Duodenal mucosa (tissue), 2 donors: ENCODE measurements at regions not wholly inside any gene's neighbourhood (a gene's known extent, or its start where the extent isn't known, plus 50 kb on each side); places are given as distances from the start of the nearest gene placed in this dataset.
"Not testable (repeated sequence)": the region's sequence is repeated elsewhere in the genome, so short reads cannot be mapped to it uniquely, and the experiment has no call there.

Experiments
- H3K27ac ChIP-seq: one replicate; pipeline ENCODE4 v1.7.0; 2013; ENCODE audit warnings: low read depth, low read length
- H3K27me3 ChIP-seq, 2 donors: one replicate each; pipeline ENCODE4 v1.7.0; 2013; ENCODE audit warnings: low read length in 2 of 2, control low read depth in 1 of 2; ENCODE audit not compliant: insufficient read depth in 2 of 2, control insufficient read depth in 1 of 2
- H3K36me3 ChIP-seq, 2 donors: one replicate each; pipeline ENCODE4 v1.7.0; 2013; ENCODE audit warnings: low read length in 2 of 2, control low read depth in 1 of 2; ENCODE audit not compliant: insufficient read depth in 2 of 2, control insufficient read depth in 1 of 2
- H3K4me1 ChIP-seq, 2 donors: one replicate each; pipeline ENCODE4 v1.7.0; 2013; ENCODE audit warnings: low read length in 2 of 2, control low read depth in 1 of 2; ENCODE audit not compliant: insufficient read depth in 2 of 2, control insufficient read depth in 1 of 2
- H3K4me3 ChIP-seq, 2 donors: one replicate each; pipeline ENCODE4 v1.7.0; 2013; ENCODE audit warnings: low read length in 2 of 2, low read depth in 1 of 2
- H3K9ac ChIP-seq, 2 donors: one replicate each; pipeline ENCODE4 v1.7.0; 2013; ENCODE audit warnings: low read length in 2 of 2, low read depth in 1 of 2
- H3K9me3 ChIP-seq, 2 donors: one replicate each; pipeline ENCODE4 v1.7.0; 2013; ENCODE audit warnings: low read length in 2 of 2, control low read depth in 1 of 2; ENCODE audit not compliant: control insufficient read depth in 1 of 2

DNA sequence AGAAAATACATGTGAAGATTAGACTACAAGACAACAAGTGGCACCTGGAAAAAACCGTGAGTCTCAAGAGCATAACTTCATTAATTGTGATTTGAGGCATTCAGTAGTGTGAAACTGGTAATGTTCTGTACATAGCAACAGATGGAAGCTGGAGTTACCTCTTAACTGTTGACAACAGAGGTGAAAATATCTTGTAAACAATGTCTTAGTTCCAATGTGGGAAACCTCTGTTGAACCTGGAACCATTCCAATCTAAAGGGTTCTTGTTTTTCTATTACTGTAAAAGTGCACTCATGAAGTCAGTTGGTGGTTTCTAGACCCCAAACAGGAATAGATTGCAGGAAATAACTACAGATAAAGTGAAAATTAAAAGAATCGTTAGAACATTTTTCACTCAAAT lies 728.4 kb downstream of the SLITRK1 start:
- Histone ChIP-seq H3K4me3 (no peak overlapping the region), H3K36me3 (no peaks in the 10 kb centered on the region), H3K27ac (no peak overlapping the region), H3K4me1 (no peaks in the 10 kb centered on the region), H3K27me3 (no peaks in the 10 kb centered on the region), H3K9ac (no peak overlapping the region), H3K9me3 (peaks cover 2 to 5% of the 10 kb centered on the region in 2 donors)

DNA sequence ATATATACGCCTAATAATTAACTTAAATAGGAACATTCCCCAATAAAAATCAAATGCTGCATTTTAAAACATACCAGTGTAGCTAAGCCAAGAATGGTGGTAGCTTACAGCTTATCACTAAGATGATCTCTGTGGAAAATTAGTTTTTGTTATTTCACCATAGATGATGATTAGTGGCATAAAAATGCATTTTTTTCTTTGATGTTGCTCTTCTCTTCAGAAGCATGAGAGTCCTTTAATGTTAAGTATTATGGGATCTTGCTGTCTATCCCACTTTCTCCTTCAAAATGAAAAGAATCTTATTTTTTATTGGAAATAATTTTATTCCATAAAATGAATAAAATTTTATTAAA lies 731.0 kb downstream of the SLITRK1 start:
- no peaks in the 10 kb centered on the region for H3K4me1 ChIP-seq
- no peaks in the 10 kb centered on the region for H3K36me3 ChIP-seq
- H3K27me3 ChIP-seq: no peaks in the 10 kb centered on the region
- H3K9ac ChIP-seq: no peak overlapping the region
- H3K4me3 ChIP-seq: no peak overlapping the region
- H3K27ac ChIP-seq: no peak overlapping the region
- peaks cover 0 to 5% of the 10 kb centered on the region in 2 donors for H3K9me3 ChIP-seq

- Histone ChIP-seq H3K27ac (no peak overlapping the region), H3K36me3 (no peaks in the 10 kb centered on the region), H3K9me3 (peaks cover under 1 to 5% of the 10 kb centered on the region in 2 donors), H3K4me3 (no peak overlapping the region), H3K9ac (no peak overlapping the region), H3K4me1 (no peaks in the 10 kb centered on the region), H3K27me3 (no peaks in the 10 kb centered on the region)
Observed at GRCh38 chr13:83150616-83151307, 731.5 kb downstream of the SLITRK1 start.

DNA sequence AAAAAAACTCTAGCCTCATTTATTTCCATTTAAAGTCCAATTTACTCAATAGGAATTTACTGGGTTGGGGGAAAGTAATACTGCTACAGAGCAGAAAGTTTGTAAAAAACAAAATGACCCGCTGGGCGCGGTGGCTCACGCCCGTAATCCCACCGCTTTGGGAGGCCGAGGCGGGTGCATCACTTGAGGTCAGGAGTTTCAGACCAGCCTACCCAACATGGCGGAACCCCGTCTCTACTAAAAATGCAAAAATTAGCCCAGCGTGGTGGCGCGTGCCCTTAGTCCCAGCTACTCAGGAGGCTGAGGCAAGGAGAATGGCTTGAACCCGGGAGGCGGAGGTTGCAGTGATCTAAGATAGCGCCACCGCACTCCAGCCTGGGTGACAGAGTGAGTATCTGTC lies 745.6 kb downstream of the SLITRK1 start:
- H3K27ac ChIP-seq: no peak overlapping the region
- H3K4me1 ChIP-seq: no peaks in the 10 kb centered on the region
- H3K9me3 ChIP-seq: peaks cover 7 to 10% of the 10 kb centered on the region in 2 donors
- H3K36me3 ChIP-seq: no peaks in the 10 kb centered on the region
- H3K4me3 ChIP-seq: no peak overlapping the region
- H3K9ac ChIP-seq: no peak overlapping the region
- no peaks in the 10 kb centered on the region for H3K27me3 ChIP-seq

DNA sequence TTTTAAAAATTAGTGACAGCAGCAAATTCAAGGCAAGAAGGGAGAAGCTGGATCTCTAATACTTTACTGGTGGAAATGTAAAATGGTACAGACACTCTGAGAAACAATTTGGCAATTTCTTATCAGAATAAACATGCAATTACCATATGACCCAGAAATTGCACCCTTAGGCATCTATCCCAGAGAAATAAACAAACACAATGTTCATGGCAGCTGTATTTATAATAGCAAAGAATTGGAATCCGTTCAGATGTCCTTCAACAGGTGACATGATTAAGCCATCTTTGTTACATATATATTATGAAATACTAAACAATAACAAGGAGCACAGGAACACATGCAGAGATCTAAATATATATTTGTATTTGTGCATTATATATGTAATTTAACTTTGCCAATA lies 756.5 kb downstream of the SLITRK1 start:
- no peaks in the 10 kb centered on the region for H3K36me3 ChIP-seq
- no peaks in the 10 kb centered on the region for H3K4me1 ChIP-seq
- H3K9ac ChIP-seq: no peak overlapping the region
- H3K27ac ChIP-seq: no peak overlapping the region
- H3K9me3 ChIP-seq: peaks cover 2 to 5% of the 10 kb centered on the region in 2 donors
- no peaks in the 10 kb centered on the region for H3K27me3 ChIP-seq
- no peak overlapping the region for H3K4me3 ChIP-seq

DNA sequence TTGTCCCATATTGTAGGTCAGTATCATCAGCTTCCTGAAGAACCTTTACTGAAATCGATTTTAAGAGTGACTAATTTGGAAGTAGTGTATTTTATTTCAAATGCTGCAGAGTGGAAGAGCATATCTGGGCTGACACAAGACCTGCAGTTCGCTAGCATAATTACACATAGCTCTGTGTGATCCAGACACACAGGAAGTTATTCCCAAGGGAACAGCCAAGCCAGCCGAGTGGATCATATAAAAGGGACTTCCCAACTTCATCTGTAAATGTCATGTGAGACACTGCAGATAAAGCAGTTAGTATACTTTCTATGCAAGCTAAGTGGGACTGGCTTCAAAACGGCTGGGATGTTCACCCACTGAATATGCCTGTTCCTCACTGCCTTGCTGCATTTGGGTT lies 760.4 kb downstream of the SLITRK1 start:
- no peaks in the 10 kb centered on the region for H3K27me3 ChIP-seq
- H3K36me3 ChIP-seq: no peaks in the 10 kb centered on the region

GRCh38 chr13:83117046-83117445 lies 765.2 kb downstream of the SLITRK1 start:
- H3K4me3 ChIP-seq: no peak overlapping the region
- H3K9me3 ChIP-seq: peaks cover 2% of the 10 kb centered on the region in 2 donors
- no peak overlapping the region for H3K27ac ChIP-seq
- no peaks in the 10 kb centered on the region for H3K27me3 ChIP-seq
- no peaks in the 10 kb centered on the region for H3K36me3 ChIP-seq
- H3K9ac ChIP-seq: no peak overlapping the region
- no peaks in the 10 kb centered on the region for H3K4me1 ChIP-seq

More for the DNA sequence above, 760.4 kb downstream of the SLITRK1 start:
- peaks cover 2 to 5% of the 10 kb centered on the region in 2 donors for H3K9me3 ChIP-seq
- H3K27ac ChIP-seq: no peak overlapping the region
- no peak overlapping the region for H3K9ac ChIP-seq
- H3K4me3 ChIP-seq: no peak overlapping the region
- no peaks in the 10 kb centered on the region for H3K4me1 ChIP-seq

DNA sequence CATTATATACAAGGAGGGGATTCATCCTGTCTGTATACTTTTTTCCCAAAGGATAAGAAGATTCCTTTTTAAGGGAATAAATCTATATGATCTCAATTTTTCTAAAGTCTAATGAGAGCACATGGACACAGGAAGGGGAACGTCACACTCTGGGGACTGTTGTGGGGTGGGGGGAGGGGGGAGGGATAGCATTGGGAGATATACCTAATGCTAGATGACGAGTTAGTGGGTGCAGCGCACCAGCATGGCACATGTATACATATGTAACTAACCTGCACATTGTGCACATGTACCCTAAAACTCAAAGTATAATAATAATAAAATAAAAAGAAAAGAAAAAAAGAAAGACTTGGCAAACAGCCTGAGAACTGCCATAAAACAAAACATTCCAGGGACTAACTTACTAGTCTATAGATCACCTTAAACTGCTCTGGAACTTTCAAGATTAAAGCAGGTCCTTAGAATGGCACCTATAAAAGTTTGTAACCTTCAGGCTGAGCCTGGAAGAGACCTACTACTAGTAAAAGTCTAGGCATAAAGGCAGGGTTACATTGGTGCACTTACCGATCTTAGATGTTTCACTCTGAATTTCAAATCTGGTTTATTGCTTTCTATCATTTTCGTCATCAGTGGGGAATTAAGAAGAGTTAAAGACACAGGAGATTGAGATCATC lies 780.6 kb downstream of the SLITRK1 start:
- H3K4me3 ChIP-seq, H3K9ac ChIP-seq, H3K4me1 ChIP-seq, H3K27me3 ChIP-seq, H3K27ac ChIP-seq, H3K36me3 ChIP-seq: not testable (repeated sequence)
- H3K9me3 ChIP-seq: peaks cover 2 to 12% of the 10 kb centered on the region in 2 donors

DNA sequence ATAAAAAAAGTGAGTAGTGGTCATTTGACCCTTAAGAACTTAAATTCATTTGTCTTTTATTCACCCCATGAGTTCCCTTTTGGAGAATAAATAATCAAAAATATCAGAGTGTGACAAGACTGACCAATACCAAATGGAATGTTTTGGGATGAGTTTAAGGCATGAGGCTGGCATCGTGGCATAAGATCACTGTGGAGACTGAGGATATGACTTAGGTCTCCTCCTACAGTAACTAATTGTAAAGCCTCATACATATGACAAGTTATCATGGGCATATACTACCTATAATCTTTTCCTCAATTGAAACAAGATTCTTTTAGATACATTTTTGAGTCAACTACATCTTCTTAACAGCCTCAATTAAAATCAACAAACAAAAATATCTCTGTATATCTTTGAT lies 782.0 kb downstream of the SLITRK1 start:
- Histone ChIP-seq H3K9ac (no peak overlapping the region), H3K9me3 (peaks cover 2 to 16% of the 10 kb centered on the region in 2 donors), H3K36me3 (no peaks in the 10 kb centered on the region), H3K4me3 (no peak overlapping the region), H3K4me1 (no peaks in the 10 kb centered on the region), H3K27ac (no peak overlapping the region), H3K27me3 (no peaks in the 10 kb centered on the region)

GRCh38 chr13:83088858-83089257 lies 793.4 kb downstream of the SLITRK1 start:
- Histone ChIP-seq H3K27ac (no peak overlapping the region), H3K4me1 (no peaks in the 10 kb centered on the region), H3K9me3 (peaks cover 3 to 28% of the 10 kb centered on the region in 2 donors), H3K27me3 (no peaks in the 10 kb centered on the region), H3K36me3 (no peaks in the 10 kb centered on the region), H3K9ac (no peak overlapping the region), H3K4me3 (no peak overlapping the region)
